Activated T-cell treated with anti-CD3 and anti-CD28 coated beads, Interleukin-2, amount 50 U/mL, for 1 hour (primary cell): ENCODE measurements at regions not wholly inside any gene's neighbourhood (a gene's known extent, or its start where the extent isn't known, plus 50 kb on each side); places are given as distances from the start of the nearest gene placed in this dataset.
"Not testable (repeated sequence)": the region's sequence is repeated elsewhere in the genome, so short reads cannot be mapped to it uniquely, and the experiment has no call there.

Experiments
- DNase-seq: peaks from one replicate; pipeline ENCODE4 v3.0.0-alpha.2; 2020

DNA sequence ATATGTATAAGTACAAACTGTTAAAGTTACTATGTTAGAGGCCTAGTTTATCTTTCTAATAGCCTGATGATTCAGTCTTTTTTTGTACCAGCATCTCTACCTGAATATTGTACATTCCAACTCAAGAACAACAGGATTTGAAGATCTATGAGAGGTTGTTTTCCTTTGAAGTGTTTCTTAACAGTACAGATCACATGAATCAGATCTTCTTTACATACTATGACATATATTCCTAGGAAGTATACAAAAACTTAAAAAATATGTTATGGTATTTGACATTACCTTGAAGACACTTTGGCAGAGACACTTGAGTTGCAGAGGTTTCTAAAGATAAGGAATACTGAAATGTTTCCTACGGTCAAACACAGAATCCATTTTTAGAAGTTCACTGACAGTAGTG is 1280.9 kb downstream of the KCNT2 start:
- DNase-seq = no peak

DNA sequence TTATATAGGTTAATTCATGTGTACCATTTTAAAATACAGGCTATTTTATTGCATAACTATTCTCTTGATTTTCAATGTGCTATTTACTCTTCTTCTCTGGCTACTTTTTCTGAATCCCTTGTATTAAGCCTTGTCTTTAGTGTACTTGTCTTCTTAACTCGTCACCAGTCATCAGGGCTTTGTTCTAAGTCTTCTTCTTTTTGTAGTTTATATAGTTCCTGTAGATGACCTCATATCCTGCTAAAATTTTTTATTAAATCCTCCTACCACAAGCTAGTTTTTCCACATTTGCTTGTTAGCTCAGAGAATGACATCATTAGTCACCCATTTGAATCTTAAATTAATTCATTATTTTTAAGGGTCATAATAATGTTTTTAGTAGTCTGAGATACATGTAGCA is 1281.9 kb downstream of the KCNT2 start:
- no peak for DNase-seq

DNA sequence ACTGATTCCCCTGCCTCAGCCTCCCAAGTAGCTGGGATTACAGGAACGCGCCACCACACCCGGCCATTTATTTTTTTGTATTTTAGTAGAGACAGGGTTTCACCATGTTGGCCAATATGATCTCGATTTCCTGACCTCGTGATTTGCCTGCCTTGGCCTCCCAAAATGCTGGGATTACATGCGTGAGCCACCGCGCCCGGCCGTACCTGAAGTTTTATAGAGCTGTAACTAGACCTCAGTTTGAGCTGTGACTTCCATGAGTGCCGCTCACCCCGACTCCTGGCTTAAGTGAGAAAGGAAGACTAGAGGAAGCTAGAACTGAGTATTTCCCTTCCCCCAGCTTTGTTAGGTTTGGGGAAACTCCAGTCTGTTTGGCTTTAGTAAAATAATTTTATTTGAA is 1283.1 kb downstream of the KCNT2 start:
- DNase-seq = no peak

DNA sequence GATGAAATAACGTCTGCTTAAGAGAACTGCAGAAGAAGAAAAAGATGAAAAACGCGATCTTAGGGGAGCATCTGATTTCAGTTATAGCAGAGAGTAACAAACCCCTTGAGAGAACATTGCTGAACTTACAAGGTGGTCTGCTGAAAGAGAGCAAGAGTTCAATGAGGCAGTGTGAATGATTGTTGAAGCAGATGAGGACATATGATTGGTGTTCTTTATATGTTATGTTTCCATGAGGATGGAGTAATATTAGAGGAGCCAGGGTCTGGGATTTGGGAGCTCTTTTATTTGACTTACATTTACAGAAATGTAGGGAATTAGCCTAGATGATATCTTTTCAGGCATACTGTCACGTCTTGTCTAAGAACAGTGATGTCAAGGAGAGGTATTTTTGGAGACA is 1302.0 kb downstream of the KCNT2 start:
- no peak for DNase-seq

DNA sequence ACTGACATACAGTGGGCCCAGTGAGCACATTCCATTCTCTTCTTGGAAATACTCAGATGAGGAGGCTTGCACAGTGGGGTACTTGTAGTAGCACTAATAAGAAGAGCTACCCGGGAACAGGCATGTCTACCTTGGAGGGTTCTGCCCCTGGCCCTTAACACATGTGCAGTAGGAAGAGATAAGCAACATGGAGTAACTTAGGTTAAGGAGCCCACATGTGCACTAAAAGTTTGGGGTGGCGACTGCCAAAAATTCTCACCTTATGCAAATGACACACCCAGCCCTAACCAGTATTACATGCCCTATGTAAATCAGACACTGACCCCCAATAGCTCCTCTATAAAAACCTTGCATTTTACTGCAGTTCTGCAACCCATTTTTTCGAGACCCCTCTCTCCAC is 1313.3 kb downstream of the KCNT2 start:
- DNase-seq = no peak

DNA sequence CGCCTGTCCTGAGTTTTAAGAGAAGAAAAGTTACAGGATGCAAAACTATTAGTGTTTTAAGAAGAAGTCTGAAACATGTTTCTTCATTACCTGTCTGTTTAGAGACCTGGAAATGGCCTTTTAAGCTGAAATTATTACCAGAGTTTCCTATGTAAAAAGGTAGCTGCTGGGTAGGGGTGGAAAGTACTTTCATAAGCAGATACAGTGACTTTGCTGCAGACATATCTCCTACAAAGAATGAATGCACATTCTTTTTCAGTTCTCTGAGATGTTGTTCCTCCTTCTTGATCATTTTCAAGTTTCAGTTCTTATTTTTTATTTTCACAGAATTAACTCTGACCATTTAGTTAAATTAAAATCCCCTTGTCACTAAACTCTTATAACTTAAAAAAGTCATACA is 1329.6 kb downstream of the KCNT2 start:
- no peak for DNase-seq

DNA sequence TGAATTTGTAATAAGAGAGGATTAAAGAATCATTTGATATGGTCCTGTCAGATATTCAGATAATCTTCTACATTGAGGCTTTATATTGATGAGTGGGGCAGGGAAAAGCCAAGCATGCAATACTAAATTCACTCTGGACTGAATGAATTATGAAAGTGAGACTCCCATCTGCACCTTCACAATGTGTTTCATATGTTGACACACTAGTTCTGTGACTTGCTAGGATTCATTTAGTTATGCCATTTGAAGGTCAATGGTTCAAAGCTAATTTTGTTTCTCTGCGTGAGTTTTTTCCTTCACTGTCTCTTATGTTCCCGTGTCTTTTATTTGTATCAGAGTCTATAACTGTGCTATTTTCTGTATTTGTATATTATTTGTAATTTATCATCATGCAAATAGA is 1332.5 kb downstream of the KCNT2 start:
- DNase-seq = no peak

DNA sequence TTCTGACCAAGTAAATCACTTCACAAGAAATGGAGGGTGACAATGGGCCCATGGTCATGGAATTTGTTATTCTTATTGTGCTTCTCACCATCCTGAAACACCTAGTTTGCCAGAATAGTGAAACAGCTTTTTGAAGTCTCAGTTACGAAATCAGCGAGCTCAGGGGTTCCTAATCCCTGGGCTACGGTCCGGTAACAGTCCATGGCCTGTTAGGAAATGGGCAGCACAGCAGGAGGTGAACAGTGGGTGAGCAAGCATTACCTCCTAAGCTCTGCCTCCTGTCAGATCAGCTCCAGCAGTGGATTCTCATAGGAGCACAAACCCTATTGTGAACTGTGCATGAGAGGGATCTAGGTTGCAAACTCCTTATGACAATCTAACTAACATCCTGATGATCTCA is 1356.3 kb downstream of the KCNT2 start:
- DNase-seq = no peak

DNA sequence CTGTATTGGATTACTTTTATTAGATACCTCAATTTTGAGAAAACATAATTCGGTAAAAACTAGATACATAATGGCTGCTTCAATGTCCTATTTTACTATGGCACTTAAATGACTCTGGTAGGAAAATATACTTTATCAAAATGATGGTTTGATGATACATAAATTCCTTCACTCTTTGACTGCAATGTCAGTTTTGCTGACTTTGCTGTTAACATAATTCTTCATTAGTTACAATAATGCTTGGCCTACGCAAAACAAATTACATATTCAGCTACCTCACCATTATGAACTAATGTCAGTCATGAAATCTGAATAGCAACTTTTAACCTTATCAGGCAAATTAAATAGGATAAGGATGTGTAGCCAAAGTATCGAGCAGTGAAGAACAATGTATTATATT is 1364.7 kb downstream of the KCNT2 start:
- DNase-seq = no peak

DNA sequence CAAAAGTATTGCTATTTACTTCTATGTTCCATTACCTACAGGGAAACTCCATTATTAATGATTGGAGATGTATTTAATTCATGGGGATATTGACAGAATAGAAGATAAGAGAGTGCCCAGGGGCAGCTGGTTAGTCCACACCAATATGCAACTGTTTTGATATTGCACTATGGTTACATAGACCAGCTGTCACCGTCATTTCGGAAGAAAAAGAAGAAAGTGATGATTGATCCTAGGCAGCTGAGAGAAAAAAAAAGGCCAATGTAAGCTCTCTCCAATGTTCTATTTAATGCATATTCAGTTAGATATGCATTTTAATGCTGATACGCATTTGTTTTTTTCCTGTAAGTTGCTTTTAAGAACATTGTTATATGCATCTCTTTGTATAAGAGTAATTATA is 1367.2 kb downstream of the KCNT2 start:
- DNase-seq = no peak

DNA sequence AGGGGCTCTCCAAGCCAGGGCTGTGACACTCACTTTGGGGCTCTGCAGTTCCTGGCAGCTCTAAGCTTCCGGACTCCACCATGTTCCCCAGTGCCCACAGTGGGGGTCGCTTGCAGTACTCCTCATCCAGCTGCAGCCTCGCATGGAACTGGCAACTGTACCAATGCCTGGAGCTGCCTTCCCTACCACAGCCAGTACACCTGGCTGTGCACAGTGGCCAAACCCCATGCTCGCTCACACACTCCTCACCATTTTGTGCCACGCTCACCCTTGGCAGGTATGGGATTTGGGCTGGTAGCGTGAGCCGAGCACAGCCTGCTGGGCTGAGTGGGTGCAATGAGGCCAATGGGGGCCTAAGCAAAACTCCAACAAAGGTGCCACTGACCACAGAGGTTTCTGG is 1369.9 kb downstream of the KCNT2 start:
- DNase-seq = no peak

DNA sequence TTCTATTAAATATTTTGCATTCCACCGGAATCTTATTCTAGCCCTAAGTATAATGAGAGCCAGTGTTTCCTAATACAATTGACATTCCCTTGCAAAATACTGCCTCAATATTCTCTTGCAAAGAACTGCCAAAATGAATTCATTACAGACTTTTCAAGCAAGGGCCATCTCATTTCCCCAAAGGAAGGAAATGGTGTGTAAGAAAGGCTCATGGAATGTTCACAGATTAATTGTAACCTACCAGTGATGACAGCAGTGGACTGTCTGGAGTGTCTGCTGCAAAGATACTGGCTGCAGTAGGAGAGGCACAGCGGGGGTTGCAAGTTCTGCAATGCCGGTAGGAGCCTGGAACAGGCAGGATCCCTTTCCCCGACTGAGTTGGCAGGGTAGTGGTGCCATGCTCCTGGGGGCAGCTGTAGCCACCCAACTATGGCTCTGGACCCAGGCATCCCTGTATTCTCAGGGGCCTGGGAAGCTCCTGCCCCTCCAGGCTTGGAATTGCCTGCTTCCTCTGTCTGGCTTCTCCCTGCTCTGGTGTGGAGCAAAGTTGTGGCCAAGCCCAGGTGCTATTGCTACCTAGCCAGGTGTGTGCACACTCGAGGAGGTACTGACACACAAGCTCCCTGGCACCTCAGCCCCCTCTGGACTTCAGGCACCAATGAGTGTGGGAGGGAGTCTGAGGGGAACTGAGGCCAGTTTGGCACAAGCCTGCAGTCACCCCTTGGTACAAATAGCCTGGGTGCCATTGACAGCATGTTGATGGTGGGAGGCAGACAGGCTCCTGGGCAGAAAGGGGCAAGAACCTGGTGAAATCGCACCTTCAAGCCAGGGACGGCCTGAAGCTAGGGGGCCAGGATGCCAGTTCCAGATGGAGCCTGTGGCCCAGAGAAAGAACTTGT is 1371.0 kb downstream of the KCNT2 start:
- no peak for DNase-seq

DNA sequence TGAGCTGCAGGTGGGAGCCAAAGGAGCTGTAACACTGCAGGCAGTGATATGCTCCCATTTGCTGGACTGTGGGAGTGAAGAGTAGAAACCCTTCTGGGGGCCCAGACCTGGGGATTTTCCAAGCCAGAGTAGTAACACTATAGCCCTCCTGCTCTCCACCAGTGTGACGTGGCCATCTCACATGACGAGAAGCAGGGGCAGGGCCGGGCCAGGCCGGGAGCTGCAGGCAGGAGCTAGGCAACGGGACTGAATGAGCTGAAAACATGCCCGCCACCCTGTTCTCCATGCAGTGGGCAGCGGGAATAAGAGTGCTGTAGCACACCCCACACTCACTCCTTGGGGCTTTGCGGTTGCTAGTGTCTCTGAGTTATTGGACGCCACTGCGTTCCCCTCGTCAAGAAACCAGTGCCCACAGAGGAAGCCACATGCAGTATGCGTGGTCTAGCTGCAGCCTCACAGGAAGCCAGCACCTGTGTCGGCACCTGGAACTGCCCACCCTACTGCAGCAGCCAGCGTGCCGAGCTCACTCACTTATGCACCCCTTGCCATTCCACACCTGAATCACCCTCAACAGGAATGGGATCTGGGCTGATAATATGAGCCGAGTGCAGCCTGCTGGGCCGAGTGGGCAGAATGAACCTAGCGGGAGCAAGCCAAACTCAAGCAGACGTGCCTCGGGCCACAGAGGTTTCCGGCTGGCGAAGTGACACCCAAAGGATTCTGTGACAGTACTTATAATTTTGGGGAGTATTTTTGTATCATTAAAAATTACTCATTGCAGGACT is 1389.6 kb downstream of the KCNT2 start:
- DNase-seq = no peak

DNA sequence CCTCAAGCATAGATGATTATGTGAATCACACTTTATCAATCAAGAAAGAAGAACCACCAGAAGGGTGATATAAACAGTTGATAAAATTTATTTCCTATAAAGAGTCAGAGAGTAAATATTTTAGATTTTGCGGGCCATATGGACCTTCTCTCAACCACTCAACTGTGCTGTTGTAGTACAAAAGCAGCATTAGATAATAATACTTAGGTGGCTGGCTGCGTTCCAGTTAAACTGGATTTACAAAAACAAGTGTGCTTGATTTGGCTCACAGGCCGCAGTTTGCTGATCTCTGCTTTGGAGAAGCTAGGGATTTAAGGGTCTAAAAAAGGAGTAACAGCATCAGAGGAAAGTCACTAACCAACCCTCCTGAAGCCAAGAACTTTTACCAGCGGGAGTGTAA is 1406.0 kb downstream of the KCNT2 start:
- no peak for DNase-seq

DNA sequence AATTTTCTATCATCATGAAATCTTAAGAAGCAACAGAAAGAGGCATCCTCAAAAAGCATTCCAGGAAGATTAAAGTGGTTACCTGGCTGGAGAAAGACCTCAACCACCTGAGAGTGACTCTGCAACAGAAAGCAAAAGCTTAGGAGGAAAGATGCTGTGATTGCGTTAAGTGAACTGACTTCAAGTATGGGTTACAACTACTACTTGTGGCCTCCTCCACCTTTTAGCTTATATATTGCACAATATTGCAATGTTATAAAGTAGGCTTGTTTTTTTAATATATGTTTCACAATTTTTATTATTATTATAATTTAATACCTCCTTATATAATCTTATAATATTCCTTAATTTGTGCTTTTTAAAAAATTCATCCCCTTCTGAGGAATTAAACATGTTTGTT is 1407.5 kb downstream of the KCNT2 start:
- no peak for DNase-seq

DNA sequence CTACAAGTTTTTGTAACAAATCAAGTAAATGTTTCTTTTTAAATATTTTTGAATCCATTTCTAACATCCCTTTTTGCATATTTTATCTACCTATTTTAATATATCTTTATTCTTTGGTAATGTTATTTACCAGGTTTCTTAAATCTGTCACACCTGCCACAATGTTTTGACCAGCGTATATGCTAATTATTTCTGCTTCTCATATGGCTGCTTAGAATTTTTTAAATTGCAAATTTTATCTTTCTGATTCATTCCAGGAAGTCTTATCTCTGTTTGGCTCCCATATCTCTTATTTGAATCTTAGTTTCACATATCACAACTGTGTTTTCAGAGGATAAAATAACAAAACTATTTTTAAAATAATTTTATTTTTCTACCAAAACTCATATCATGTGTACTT is 1411.1 kb downstream of the KCNT2 start:
- no peak for DNase-seq

DNA sequence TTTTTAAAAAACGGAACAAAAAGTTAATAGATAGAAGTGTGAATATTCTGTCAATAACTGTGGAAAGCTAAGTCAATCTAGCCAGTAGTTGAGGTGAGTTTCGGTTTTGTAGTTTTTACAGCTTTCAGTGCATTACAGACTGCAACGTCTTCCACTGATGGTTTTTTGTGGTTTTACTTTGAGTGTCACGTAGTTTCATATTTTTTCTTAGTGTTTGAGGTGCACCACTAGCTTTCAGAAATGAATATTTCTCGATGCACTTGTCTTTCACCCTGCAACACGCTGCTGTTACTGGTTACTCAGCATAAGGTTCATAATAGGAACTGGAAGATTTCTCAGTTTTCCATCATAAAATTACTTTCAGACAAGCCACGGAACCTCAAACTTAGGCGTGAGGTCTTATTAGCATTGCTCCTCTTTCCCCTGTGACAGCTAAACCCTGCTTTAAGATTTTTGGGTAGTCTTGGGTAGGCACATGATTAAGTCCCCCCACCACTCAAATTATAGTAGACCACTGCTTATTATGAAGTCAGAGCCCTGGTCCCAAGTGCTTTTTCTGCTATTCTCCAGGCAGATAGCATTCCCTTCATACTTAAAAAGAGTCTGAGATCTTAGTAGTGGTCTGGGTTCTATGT is 1412.7 kb downstream of the KCNT2 start:
- no peak for DNase-seq

DNA sequence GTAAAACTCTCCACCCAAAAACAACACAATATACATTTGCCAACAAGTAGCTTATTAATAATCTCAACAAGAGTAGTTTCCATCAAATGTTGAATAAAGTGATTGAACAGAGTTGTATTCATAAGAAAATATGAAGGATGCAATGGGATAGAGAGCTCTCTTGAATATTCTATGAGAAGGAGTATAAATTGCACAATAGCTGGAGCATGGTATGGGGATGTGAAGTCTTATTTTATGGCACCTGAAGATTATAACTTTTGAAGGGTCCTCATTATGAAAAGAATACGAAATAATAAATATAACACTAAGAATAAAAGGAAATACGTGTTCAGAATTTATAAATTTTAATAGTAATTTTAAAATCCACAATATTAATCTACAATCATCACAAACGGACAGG is 1415.1 kb downstream of the KCNT2 start:
- DNase-seq = no peak

DNA sequence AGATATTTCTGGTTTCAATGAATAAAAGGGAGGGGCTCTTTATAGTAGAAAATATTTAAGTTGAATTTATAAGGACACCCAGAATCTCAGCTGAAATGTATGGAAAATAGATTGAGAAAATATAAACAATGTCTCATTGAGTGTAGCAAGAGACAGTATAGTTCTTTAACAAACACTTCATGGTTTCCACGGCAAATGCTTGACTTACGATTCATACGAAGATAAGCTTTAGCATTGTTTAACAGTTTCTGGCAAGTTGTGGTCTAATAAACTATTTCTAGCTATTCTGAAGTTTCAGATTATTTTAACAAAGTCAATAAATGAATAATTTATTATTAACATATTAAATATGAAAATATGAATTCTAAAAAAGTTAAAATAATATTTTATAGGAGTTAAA is 1419.4 kb downstream of the KCNT2 start:
- no peak for DNase-seq

DNA sequence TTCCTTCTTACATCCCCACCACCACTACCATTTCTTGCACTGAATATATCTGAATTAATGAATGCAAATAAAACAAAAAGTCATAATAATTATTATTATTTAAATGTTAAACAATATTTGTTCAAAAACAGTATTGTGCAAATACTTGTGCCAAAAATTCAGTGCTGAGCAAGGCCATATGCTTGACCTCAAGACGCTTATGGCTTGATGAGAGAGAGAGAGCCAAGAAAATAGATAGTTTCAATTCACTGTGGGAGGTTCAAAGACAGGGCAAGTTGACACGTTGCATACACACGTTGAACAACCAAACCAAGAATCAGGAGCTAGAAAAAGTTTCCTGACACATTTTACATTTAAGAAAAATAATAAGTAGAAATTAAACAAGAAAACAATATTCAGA is 1421.7 kb downstream of the KCNT2 start:
- DNase-seq = no peak

DNA sequence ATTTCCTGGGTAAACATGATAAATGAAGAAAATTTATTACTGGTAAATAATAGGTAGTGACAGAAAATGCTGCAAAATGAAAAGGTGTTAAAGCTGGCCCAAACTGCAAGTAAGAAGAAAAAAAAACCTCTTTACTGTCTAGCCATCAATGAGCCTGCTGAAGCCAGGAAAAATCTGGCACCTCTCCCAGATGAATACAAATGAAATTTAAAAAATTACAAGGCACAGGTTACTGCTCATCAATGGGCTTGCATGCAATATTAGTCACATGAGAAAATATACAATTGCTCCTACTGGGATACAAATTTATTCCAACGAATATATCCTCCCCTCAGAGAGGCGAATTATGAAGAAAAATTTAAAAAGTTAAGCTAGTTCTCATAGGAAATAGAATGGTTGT is 1422.5 kb downstream of the KCNT2 start:
- no peak for DNase-seq

DNA sequence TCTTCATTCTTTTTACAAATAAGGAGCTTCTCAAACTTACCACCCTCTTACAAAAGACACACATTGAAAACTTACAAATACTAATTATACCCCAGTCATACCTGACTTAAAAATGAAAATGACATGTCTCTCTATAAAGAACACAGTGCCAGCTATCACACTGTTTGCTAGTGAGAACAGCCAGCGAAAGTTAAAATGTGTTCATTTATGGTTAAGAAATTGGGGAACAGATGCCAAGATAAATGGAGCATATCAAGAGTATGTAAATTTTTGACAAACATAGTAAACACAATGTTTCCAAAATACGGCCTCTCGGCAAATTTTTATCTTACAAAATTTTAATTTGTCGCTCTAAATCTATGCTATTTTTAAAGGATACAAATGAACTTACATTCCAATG is 1422.9 kb downstream of the KCNT2 start:
- no peak for DNase-seq

DNA sequence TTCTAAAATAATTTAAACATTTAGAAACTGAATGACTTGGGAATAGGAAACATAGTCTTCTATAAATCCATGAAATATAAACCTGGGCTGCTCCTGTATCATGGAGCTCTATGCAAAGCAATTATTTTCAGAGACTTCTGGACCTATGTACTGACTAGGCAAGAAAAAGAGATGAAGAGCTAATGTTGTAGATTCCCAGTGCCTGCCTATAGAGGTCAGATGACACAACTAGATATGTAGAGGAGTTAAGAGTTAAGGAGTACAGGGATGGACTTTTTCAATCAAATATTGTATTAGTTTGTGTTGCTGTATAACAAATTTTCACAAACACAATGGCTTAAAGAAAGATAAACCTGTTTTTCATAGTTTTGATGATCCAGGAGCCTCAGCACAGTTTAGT is 1434.5 kb downstream of the KCNT2 start:
- DNase-seq = no peak

DNA sequence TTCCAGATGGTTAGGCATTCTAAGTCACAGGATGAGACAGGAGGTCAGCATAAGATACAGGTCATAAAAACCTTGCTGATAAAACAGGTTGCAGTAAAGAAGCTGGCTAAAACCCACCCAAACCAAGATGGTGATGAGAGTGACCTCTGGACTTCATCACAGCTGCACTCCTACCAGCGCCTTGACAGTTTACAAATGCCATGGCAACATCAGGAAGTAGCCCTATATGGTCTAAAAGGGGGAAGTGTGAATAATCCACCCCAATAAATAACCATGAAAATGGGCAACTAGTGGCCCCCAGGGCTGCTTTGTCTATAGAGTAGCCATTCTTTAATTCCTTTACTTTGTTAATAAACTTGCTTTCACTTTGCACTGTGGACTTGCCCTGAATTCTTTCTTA is 1448.4 kb downstream of the KCNT2 start:
- DNase-seq = not testable (repeated sequence)
